GM18508 (cell line): ENCODE measurements at regions not wholly inside any gene's neighbourhood (a gene's known extent, or its start where the extent isn't known, plus 50 kb on each side); places are given as distances from the start of the nearest gene placed in this dataset.
"Not testable (repeated sequence)": the region's sequence is repeated elsewhere in the genome, so short reads cannot be mapped to it uniquely, and the experiment has no call there.

ENCODE experiments used
- ATAC-seq: cut with Tn5 transposase; IDR thresholded peaks from one replicate; pipeline ENCODE4 v1.9.1; 2021; ENCODE audit warnings: moderate number of reproducible peaks; ENCODE audit not compliant: insufficient read depth, unreplicated experiment

- no peak for ATAC-seq
These were observed 296.1 kb upstream of the SYT1 start for GRCh38 chr12:78568321-78569020.

DNA sequence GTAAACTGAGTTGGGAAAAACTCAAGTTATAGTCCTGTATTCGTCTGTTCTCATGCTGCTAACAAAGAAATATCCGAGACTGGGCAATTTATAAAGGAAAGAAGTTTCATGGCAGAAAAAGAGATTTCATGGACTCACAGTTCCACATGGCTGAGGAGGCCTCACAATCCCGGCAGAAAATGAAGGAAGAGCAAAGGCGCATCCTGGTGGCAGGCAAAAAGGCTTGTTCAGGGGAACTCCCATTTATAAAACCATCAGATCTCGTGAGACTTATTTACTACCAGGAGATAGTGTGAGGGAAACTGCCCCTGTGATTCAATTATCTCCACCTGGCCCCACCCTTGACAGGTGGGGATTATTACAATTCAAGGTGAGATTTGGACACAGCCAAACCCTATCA, 292.6 kb upstream of the SYT1 start:
- ATAC-seq, result no peak

DNA sequence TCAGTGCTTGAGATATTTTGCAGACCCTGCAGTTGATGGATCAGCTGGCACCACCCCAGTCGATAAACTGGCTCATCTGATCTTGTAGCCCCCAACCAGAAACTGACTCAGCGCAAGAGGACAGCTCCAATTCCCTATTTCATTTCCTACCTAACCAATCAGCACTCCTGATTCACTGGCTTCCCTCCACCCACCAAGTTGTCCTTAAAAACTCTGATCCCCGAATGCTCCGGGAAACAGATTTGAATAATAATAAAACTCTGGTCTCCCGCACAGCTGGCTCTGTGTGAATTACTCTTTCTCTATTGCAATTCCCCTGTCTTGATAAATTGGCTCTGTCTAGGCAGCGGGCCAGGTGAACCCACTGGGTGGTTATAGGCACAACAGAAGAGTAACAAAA, 289.4 kb upstream of the SYT1 start:
- not testable (repeated sequence) for ATAC-seq

DNA sequence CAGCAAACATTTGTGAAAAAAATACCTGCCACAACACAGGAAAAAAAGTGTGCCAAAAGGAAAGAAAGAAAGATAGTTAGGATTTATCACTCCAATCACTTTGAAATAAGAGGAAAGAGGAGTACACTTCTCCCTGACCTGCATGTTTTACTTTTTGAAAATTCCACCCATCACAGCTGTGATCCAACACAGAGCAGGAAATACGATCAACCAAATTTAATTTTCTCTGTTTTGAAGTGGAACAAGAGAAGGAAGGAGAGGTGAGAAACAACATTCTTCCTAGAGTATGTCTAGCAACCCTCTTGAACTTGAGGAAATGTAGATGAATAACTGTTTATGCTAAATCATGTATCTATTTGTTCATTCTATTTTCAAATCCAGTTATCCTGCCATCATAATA, 284.7 kb upstream of the SYT1 start:
- no peak for ATAC-seq

- no peak for ATAC-seq
These were observed 284.3 kb upstream of the SYT1 start for GRCh38 chr12:78580296-78580695.

- no peak for ATAC-seq
These were observed 279.9 kb upstream of the SYT1 start for GRCh38 chr12:78584695-78585094.

GRCh38 chr12:78585132-78585531, 279.4 kb upstream of the SYT1 start:
- no peak for ATAC-seq

- no peak for ATAC-seq
These were observed 277.8 kb upstream of the SYT1 start for GRCh38 chr12:78586790-78587189.

GRCh38 chr12:78599366-78599765, 265.2 kb upstream of the SYT1 start:
- no peak for ATAC-seq

DNA sequence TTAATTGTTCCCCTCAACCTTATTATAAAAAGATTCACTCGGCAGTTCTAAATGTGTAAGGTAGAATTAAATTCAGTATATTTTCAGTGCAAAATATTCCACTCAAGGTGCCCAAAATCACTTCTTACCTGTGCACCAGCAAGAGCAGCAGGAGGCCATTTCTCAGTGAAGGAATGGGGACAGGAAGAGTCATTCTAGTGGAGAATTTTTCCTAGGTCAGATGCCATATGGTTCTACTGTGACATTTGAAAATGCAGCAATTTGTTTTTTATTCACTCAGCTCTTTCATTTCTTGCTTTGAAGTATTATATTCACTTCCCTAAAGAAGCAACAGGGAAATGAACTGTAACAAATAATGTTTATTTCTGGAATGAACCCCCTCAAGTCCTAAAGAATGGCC, 264.0 kb upstream of the SYT1 start:
- no peak for ATAC-seq

- ATAC-seq, result no peak
These were observed 253.1 kb upstream of the SYT1 start for GRCh38 chr12:78611504-78611903.

GRCh38 chr12:78612190-78612589, 252.4 kb upstream of the SYT1 start:
- ATAC-seq, result no peak

- no peak for ATAC-seq
These were observed 246.9 kb upstream of the SYT1 start for GRCh38 chr12:78617683-78618082.

- ATAC-seq, result no peak
These were observed 241.9 kb upstream of the SYT1 start for GRCh38 chr12:78622529-78623195.

GRCh38 chr12:78628491-78629100, 236.0 kb upstream of the SYT1 start:
- no peak for ATAC-seq

- ATAC-seq, result no peak
These were observed 228.2 kb upstream of the SYT1 start for GRCh38 chr12:78636231-78636855.

DNA sequence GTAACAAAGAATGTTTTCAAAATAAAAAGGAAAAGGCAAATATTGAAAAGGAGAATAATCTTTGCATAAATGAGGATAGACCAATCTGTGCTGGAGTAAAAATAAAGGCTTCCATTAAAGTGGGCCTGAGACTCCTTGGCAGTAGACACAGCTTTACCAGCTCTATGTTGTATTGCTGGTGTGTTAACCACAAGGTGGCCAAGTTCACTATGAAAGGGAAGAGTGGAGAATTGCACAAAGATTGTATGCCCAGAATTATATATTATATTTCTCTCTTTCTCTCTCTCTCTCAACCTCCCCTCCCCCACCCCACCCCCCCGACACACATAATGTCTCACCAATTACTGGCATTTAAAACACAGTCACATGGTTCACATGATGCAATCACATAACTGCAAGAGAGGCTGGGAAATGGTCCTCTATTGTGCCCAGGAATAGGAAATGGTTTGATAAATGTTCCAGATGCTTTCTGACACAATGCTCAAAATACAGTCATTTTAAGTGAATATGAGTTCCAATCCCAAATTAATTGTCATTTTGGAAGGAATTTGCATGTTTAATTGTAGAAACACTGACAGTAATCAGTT, 222.6 kb upstream of the SYT1 start:
- ATAC-seq, result no peak

GRCh38 chr12:78645956-78646355, 218.6 kb upstream of the SYT1 start:
- ATAC-seq, result no peak

DNA sequence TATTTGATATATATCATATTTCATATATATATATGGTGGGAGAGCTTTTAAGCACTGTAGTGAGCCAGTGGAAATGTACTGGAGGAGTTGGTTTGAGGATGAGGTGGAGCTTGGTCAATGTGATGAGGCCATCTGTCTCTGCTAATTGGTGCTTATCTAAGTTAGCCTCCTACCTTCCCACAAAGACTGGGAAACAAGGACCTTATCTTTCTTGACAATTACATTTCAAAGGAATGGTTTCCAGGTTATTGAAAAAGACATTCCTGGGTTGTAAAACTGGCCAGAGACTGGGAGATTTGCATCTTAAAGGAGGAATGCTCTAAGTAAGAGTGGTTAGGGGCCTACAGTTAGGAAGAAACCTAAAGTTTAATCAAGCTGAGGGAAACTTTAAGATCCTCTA, 212.8 kb upstream of the SYT1 start:
- ATAC-seq, result no peak

DNA sequence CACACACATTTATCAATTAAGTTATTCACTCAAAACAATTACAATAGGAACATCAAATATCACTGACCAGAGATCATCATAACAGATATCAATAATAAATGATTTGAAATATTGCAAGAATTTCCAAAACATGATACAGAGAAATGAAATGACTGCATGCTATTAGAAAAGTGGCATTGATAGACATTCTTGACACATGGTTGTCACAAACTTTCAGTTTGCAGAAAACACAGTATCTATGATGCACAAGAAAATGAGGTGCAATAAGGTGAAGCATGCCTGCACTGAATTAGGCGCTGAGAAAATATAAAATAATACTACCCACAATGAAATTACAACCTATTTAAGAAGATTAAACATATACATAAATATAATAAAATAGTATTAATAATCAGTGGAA, 198.0 kb upstream of the SYT1 start:
- no peak for ATAC-seq

DNA sequence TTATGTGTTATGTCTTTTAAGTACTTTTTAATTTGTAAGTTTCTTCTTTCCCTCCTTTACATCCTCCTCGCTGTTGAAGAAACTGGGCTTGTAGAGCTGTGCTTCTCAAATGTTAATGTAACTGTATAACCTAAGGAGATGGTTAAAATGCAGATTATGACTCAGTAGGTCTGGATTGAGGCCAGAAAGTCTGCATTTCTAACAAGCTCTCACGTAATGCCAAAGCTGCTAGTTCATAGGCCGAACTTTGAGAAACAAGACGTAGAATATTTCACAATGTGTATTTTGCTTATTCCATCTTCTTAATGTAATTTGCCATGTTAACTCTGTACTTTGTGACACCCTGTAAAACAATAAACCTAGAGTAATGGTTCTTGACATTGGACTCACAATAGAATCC, 193.3 kb upstream of the SYT1 start:
- no peak for ATAC-seq
